Neural crest cell (in vitro differentiated cells): ENCODE measurements at regions not wholly inside any gene's neighbourhood (a gene's known extent, or its start where the extent isn't known, plus 50 kb on each side); places are given as distances from the start of the nearest gene placed in this dataset.

Source experiments
- DNase-seq: peaks from one replicate; pipeline ENCODE4 v3.0.0; 2021; ENCODE audit warnings: low read depth, mixed read lengths, low spot score
- H3K27ac Mint-ChIP-seq: one replicate; pipeline ENCODE4 v1.8.0; 2021; ENCODE audit warnings: mild to moderate bottlenecking, mixed read lengths; ENCODE audit not compliant: unreplicated experiment
- H3K27me3 Mint-ChIP-seq: 2 replicates; pipeline ENCODE4 v1.8.0; 2021; ENCODE audit warnings: low read depth, mild to moderate bottlenecking, mixed read lengths
- H3K36me3 Mint-ChIP-seq: 2 replicates; pipeline ENCODE4 v1.8.0; 2021; ENCODE audit warnings: low read depth, mild to moderate bottlenecking, mixed read lengths
- H3K4me1 Mint-ChIP-seq: 2 replicates; pipeline ENCODE4 v1.8.0; 2021; ENCODE audit warnings: mixed read lengths
- H3K4me3 Mint-ChIP-seq: one replicate; pipeline ENCODE4 v1.8.0; 2021; ENCODE audit warnings: mild to moderate bottlenecking, mixed read lengths
- H3K9me3 Mint-ChIP-seq: 2 replicates; pipeline ENCODE4 v1.8.0; 2021; ENCODE audit warnings: mixed read lengths
- CTCF ChIP-seq: fragments of 200-600 bp; sonication (generic); conservative IDR thresholded peaks from 2 replicates; pipeline ENCODE4 v1.5.0; 2021; ENCODE audit warnings: antibody characterized with exemption, mild to moderate bottlenecking

- H3K4me3 Mint-ChIP-seq = no peak overlapping the region
- no peaks in the 10 kb centered on the region for H3K36me3 Mint-ChIP-seq
- no peak for TF ChIP-seq CTCF
- no peaks in the 10 kb centered on the region for H3K27me3 Mint-ChIP-seq
- H3K9me3 Mint-ChIP-seq = peaks cover 6% of the 10 kb centered on the region
- H3K27ac Mint-ChIP-seq = no peak overlapping the region
- H3K4me1 Mint-ChIP-seq = no peaks in the 10 kb centered on the region
- DNase-seq = no peak
Measured at GRCh38 chr11:98136357-98136756, 884.4 kb upstream of the CNTN5 start.

DNA sequence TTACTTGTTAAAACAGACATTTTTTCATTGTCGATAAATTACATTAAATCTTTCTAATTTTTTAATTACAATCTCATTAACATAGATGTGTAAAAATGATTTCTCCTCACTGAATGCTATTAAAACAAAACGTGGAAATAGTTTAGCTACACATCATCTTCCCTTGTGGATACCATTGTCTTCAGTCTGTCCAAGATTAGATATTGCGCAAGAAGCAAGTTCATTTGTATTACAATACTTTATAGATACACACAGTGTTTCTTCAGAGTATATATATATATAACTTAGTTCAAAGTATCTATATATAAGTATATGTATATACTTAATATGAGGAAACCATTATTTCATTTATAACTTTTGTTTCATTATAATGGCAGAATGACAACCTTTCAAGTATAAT is 883.3 kb upstream of the CNTN5 start:
- peaks cover 6% of the 10 kb centered on the region for H3K9me3 Mint-ChIP-seq
- H3K27me3 Mint-ChIP-seq = no peaks in the 10 kb centered on the region
- H3K4me1 Mint-ChIP-seq = no peaks in the 10 kb centered on the region
- no peak overlapping the region for H3K4me3 Mint-ChIP-seq
- no peak for DNase-seq
- no peaks in the 10 kb centered on the region for H3K36me3 Mint-ChIP-seq
- TF ChIP-seq CTCF = no peak
- no peak overlapping the region for H3K27ac Mint-ChIP-seq

GRCh38 chr11:98143661-98144060 is 877.1 kb upstream of the CNTN5 start:
- Mint-ChIP-seq H3K4me3 (no peak overlapping the region), H3K27me3 (no peaks in the 10 kb centered on the region), H3K4me1 (no peaks in the 10 kb centered on the region), H3K27ac (no peak overlapping the region), H3K9me3 (peaks cover 16% of the 10 kb centered on the region), H3K36me3 (no peaks in the 10 kb centered on the region)
- no peak for DNase-seq
- TF ChIP-seq CTCF = no peak

DNA sequence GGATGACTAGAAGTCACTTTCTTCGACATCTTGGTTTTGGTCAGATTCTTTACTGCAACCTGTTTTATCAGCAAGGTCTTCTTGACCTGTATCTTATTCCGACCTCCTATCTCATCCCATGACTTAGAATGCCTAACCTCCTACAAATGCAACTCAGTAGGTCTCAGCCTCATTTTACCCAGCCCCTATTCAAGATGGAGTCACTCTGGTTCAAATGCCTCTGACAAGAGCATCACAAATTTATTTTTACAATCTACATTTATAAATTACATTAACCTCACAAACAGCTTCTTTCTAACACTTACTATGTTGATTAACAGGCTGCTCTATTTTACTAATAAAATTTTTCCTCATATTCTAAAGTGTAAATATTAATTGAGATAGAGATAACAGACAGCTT is 867.0 kb upstream of the CNTN5 start:
- TF ChIP-seq CTCF = no peak
- no peaks in the 10 kb centered on the region for H3K36me3 Mint-ChIP-seq
- no peaks in the 10 kb centered on the region for H3K4me1 Mint-ChIP-seq
- H3K27me3 Mint-ChIP-seq = no peaks in the 10 kb centered on the region
- H3K27ac Mint-ChIP-seq = no peak overlapping the region
- DNase-seq = no peak
- peaks cover 14% of the 10 kb centered on the region for H3K9me3 Mint-ChIP-seq
- no peak overlapping the region for H3K4me3 Mint-ChIP-seq

DNA sequence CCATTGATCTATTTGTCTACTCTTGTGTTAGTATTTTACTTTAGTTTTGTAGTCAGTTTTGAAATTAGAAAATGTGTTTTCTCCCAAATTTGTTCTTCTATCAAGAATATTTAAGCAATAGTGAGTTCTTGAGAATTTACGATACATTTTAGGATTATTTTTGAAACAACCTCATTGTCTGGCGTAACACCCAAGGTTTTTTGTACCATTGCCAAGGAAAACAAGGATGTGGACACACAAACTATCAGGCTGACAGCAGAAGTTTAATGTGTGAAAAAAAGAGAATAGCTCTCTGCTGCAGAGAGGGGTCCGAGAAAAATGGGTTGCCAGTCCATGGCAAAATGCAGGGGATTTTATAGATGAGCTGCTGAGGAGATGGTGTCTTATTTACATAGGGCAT is 865.1 kb upstream of the CNTN5 start:
- H3K27me3 Mint-ChIP-seq = no peaks in the 10 kb centered on the region
- no peak overlapping the region for H3K4me3 Mint-ChIP-seq
- DNase-seq = no peak
- TF ChIP-seq CTCF = no peak
- H3K4me1 Mint-ChIP-seq = no peaks in the 10 kb centered on the region
- H3K36me3 Mint-ChIP-seq = no peaks in the 10 kb centered on the region
- no peak overlapping the region for H3K27ac Mint-ChIP-seq
- H3K9me3 Mint-ChIP-seq = peaks cover 10% of the 10 kb centered on the region

DNA sequence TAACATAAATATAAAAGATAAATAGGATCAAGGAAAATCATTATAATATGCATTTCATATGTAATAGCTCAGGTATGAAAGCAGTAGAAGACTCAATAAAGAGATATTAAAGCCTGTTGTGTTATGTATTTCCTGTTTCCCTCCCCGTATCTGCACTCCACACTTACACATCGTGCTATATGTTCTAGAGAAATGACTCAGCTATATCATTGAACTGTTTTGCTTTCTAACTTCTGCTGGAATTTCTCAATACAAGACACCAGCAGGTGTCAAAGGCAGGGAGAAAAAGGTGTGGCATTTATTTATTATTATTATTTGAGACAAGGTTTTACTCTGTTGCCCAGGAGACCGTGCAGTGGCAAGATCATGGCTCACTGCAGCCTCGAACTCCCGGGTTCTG is 842.8 kb upstream of the CNTN5 start:
- H3K4me3 Mint-ChIP-seq = no peak overlapping the region
- H3K27me3 Mint-ChIP-seq = no peaks in the 10 kb centered on the region
- TF ChIP-seq CTCF = no peak
- no peaks in the 10 kb centered on the region for H3K36me3 Mint-ChIP-seq
- DNase-seq = no peak
- no peaks in the 10 kb centered on the region for H3K9me3 Mint-ChIP-seq
- H3K27ac Mint-ChIP-seq = no peak overlapping the region
- H3K4me1 Mint-ChIP-seq = no peaks in the 10 kb centered on the region
